H1 (cell line): ENCODE measurements at regions not wholly inside any gene's neighbourhood (a gene's known extent, or its start where the extent isn't known, plus 50 kb on each side); places are given as distances from the start of the nearest gene placed in this dataset.

Experiments used
- TF ChIP-seq, protein P1 (sequence below): fragments of 300-600 bp; sonication (generic); IDR thresholded peaks from 2 replicates; pipeline ENCODE4 v1.7.1; 2012; ENCODE audit warnings: low read length, moderate library complexity, mild to moderate bottlenecking, inconsistent platforms; ENCODE audit not compliant: insufficient replicate concordance

- TF ChIP-seq, protein P1, sequence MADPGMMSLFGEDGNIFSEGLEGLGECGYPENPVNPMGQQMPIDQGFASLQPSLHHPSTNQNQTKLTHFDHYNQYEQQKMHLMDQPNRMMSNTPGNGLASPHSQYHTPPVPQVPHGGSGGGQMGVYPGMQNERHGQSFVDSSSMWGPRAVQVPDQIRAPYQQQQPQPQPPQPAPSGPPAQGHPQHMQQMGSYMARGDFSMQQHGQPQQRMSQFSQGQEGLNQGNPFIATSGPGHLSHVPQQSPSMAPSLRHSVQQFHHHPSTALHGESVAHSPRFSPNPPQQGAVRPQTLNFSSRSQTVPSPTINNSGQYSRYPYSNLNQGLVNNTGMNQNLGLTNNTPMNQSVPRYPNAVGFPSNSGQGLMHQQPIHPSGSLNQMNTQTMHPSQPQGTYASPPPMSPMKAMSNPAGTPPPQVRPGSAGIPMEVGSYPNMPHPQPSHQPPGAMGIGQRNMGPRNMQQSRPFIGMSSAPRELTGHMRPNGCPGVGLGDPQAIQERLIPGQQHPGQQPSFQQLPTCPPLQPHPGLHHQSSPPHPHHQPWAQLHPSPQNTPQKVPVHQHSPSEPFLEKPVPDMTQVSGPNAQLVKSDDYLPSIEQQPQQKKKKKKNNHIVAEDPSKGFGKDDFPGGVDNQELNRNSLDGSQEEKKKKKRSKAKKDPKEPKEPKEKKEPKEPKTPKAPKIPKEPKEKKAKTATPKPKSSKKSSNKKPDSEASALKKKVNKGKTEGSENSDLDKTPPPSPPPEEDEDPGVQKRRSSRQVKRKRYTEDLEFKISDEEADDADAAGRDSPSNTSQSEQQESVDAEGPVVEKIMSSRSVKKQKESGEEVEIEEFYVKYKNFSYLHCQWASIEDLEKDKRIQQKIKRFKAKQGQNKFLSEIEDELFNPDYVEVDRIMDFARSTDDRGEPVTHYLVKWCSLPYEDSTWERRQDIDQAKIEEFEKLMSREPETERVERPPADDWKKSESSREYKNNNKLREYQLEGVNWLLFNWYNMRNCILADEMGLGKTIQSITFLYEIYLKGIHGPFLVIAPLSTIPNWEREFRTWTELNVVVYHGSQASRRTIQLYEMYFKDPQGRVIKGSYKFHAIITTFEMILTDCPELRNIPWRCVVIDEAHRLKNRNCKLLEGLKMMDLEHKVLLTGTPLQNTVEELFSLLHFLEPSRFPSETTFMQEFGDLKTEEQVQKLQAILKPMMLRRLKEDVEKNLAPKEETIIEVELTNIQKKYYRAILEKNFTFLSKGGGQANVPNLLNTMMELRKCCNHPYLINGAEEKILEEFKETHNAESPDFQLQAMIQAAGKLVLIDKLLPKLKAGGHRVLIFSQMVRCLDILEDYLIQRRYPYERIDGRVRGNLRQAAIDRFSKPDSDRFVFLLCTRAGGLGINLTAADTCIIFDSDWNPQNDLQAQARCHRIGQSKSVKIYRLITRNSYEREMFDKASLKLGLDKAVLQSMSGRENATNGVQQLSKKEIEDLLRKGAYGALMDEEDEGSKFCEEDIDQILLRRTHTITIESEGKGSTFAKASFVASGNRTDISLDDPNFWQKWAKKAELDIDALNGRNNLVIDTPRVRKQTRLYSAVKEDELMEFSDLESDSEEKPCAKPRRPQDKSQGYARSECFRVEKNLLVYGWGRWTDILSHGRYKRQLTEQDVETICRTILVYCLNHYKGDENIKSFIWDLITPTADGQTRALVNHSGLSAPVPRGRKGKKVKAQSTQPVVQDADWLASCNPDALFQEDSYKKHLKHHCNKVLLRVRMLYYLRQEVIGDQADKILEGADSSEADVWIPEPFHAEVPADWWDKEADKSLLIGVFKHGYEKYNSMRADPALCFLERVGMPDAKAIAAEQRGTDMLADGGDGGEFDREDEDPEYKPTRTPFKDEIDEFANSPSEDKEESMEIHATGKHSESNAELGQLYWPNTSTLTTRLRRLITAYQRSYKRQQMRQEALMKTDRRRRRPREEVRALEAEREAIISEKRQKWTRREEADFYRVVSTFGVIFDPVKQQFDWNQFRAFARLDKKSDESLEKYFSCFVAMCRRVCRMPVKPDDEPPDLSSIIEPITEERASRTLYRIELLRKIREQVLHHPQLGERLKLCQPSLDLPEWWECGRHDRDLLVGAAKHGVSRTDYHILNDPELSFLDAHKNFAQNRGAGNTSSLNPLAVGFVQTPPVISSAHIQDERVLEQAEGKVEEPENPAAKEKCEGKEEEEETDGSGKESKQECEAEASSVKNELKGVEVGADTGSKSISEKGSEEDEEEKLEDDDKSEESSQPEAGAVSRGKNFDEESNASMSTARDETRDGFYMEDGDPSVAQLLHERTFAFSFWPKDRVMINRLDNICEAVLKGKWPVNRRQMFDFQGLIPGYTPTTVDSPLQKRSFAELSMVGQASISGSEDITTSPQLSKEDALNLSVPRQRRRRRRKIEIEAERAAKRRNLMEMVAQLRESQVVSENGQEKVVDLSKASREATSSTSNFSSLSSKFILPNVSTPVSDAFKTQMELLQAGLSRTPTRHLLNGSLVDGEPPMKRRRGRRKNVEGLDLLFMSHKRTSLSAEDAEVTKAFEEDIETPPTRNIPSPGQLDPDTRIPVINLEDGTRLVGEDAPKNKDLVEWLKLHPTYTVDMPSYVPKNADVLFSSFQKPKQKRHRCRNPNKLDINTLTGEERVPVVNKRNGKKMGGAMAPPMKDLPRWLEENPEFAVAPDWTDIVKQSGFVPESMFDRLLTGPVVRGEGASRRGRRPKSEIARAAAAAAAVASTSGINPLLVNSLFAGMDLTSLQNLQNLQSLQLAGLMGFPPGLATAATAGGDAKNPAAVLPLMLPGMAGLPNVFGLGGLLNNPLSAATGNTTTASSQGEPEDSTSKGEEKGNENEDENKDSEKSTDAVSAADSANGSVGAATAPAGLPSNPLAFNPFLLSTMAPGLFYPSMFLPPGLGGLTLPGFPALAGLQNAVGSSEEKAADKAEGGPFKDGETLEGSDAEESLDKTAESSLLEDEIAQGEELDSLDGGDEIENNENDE, result no peak
Observed at GRCh38 chr7:17564678-17565212, 266.3 kb downstream of the AHR start (continued).
